HAP-1 (cell line): ENCODE measurements at regions not wholly inside any gene's neighbourhood (a gene's known extent, or its start where the extent isn't known, plus 50 kb on each side); places are given as distances from the start of the nearest gene placed in this dataset.

Source experiments
- DNase-seq, 2 experiments: peaks; one replicate each; pipeline ENCODE4 v3.0.0-alpha.2; 2016 to 2020; ENCODE audit warnings: low spot score in 2 of 2
- H3K27me3 ChIP-seq: fragments of 250-450 bp; sonication (Bioruptor Pico); 2 replicates; pipeline ENCODE4 v1.5.1; 2020; ENCODE audit warnings: low read depth, mild to moderate bottlenecking, moderate library complexity
- H3K36me3 ChIP-seq: fragments of 250-450 bp; sonication (Bioruptor Pico); replicated peaks from 2 replicates; pipeline ENCODE4 v1.5.1; 2020; ENCODE audit warnings: mild to moderate bottlenecking
- H3K4me1 ChIP-seq: fragments of 250-450 bp; sonication (Bioruptor Pico); 2 replicates; pipeline ENCODE4 v1.5.1; 2020; ENCODE audit warnings: mild to moderate bottlenecking
- H3K4me3 ChIP-seq: fragments of 250-450 bp; sonication (Bioruptor Pico); 2 replicates; pipeline ENCODE4 v1.5.1; 2020; ENCODE audit warnings: mild to moderate bottlenecking, moderate library complexity
- H3K9me3 ChIP-seq: fragments of 250-450 bp; sonication (Bioruptor Pico); 2 replicates; pipeline ENCODE4 v1.5.1; 2020; ENCODE audit warnings: mild to moderate bottlenecking, moderate library complexity
- in situ Hi-C: fragments of 300-500 bp; cut with MboI; formaldehyde crosslinking; loops from 3 replicates; pipeline ENCODE4 v1.14.3; 2020; ENCODE audit warnings: low sequenced_read_pairs, inconsistent platforms, mixed read lengths

DNA sequence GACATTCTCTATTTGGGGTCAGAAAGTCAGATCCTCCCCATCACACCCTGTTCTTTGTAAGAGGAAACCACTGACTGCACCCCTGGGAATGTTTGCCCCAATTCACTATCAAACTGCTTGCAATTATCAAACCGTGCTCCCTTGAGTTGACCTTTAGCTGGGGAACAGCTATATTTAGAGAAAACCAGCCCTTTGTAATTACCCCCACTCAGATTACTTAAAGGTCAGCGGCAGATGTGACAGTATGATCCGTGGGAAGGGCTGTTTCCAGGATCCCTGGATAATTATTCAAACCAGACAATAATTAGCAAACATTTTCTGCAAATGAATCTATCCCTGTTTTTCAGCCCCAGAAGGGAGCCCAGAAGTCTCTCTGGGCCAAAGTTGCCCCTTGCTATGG, 242.7 kb downstream of the RRAGC start:
- DNase-seq: no peak
- no peaks in the 10 kb centered on the region for H3K27me3 ChIP-seq
- H3K4me1 ChIP-seq: no peaks in the 10 kb centered on the region
- no peak overlapping the region for H3K4me3 ChIP-seq
- H3K9me3 ChIP-seq: no peaks in the 10 kb centered on the region
- in situ Hi-C loops: loop anchor here (10.0 kb wide), 1 partner anchor 198 kb away; no protein-coding TSS in a partner anchor
- H3K36me3 ChIP-seq: no peaks in the 10 kb centered on the region

DNA sequence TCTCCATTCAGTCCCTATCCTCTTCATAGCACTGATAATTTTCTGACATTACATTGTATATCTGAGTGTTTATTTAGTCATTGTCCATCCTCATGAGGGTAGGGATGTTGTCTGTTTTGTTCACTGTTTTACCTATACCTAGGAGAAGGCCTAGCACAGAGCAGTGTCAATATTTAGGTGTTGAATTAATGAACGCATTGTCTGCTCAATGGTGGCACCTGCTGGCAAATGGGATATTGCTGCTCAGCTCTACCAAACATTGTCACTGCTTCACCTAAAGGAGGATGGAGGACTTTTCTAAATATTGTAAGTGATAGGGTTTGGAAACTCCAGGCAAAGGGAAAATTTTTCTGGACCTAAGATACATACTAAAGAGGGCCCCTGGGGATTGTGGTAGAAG, 243.9 kb downstream of the RRAGC start:
- Histone ChIP-seq H3K27me3 (no peaks in the 10 kb centered on the region), H3K9me3 (no peaks in the 10 kb centered on the region), H3K36me3 (no peaks in the 10 kb centered on the region), H3K4me1 (no peaks in the 10 kb centered on the region), H3K4me3 (no peak overlapping the region)
- in situ Hi-C loops: loop anchor here (10.0 kb wide), 1 partner anchor 199 kb away; no protein-coding TSS in a partner anchor
- no peak for DNase-seq

DNA sequence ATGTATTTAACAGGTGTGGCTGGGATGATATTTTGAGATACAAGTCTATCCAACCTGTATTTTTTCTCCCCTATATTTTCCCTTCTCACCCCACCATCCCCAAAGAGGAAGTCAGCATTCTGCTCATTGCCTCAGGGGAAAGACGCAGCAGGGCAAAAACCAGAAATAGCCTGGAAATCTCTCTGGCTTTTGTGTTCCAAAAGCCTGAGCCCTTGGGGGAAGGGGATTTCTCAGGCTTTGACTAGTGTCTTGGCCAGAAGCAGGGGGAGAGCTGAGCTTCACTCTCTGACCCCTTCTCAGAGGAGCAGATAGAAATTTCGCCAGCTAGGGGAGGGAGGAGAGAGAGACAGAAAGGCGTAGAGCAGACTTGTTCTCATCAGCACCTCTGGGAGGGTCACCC, 244.7 kb downstream of the RRAGC start:
- in situ Hi-C loops: loop anchor here (10.0 kb wide), 1 partner anchor 200 kb away; no protein-coding TSS in a partner anchor

GRCh38 chr1:38613996-38614395, 245.6 kb downstream of the RRAGC start:
- Histone ChIP-seq H3K36me3 (no peaks in the 10 kb centered on the region), H3K9me3 (no peaks in the 10 kb centered on the region), H3K27me3 (no peaks in the 10 kb centered on the region), H3K4me3 (no peak overlapping the region), H3K4me1 (no peaks in the 10 kb centered on the region)
- in situ Hi-C loops: loop anchor here (10.0 kb wide), 1 partner anchor 201 kb away; no protein-coding TSS in a partner anchor
- no peak for DNase-seq

More for the DNA sequence above, 244.7 kb downstream of the RRAGC start:
- Histone ChIP-seq H3K4me1 (no peaks in the 10 kb centered on the region), H3K27me3 (no peaks in the 10 kb centered on the region), H3K36me3 (no peaks in the 10 kb centered on the region), H3K4me3 (no peak overlapping the region), H3K9me3 (no peaks in the 10 kb centered on the region)
- no peak for DNase-seq

DNA sequence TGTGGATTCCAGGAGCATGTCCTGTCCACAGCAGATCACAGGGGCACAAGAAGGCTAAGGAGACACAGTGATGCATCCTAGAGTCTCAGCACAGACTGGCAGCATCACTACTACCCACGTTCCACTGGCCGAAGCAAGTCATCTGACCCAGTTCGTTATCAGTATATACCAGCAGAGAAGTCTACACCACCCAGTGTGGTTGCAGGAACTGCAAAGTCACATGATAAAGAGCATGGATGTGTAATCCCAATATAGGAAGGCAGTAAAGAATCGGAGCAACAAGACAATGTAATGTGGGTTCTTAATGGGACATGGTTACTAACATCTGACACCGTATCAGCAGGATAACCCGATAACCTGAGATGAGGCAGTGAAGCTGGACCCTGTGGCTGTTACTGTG, 246.6 kb downstream of the RRAGC start:
- H3K27me3 ChIP-seq: no peaks in the 10 kb centered on the region
- in situ Hi-C loops: loop anchor here (10.0 kb wide), 1 partner anchor 202 kb away; no protein-coding TSS in a partner anchor
- no peaks in the 10 kb centered on the region for H3K9me3 ChIP-seq
- no peaks in the 10 kb centered on the region for H3K36me3 ChIP-seq
- DNase-seq: no peak
- no peak overlapping the region for H3K4me3 ChIP-seq
- H3K4me1 ChIP-seq: no peaks in the 10 kb centered on the region

DNA sequence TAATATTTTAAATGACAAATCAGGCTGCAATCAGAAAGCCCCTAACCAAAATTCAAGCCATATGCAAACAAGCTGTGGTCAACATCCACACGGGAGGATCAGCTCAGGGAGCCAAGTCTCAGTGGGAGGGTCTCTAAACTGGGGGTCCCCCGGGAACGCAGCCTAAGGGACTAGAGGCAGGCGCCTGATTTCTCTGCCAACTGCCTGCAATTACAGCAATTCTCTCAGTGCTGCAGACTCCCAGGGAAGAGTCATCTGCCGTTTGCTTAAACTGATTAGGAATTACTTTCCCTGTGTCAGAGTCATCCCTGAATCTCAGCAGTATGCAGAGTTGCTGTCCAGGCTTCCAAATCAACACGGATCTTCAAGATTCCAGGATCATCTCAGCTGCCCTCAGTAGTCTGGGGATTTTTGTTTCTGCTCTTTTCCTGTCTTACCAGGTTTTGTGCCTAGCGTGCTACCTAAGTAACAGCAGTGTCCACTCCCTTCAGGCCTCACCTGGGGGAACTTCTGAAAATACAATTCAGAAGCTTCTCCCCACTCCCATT, 247.8 kb downstream of the RRAGC start:
- Histone ChIP-seq H3K4me3 (no peak overlapping the region), H3K4me1 (no peaks in the 10 kb centered on the region), H3K36me3 (no peaks in the 10 kb centered on the region), H3K27me3 (no peaks in the 10 kb centered on the region), H3K9me3 (no peaks in the 10 kb centered on the region)
- in situ Hi-C loops: loop anchor here (10.0 kb wide), 1 partner anchor 203 kb away; no protein-coding TSS in a partner anchor
- no peak for DNase-seq

GRCh38 chr1:38609166-38610025, 250.2 kb downstream of the RRAGC start:
- Histone ChIP-seq H3K4me3 (no peak overlapping the region), H3K27me3 (no peaks in the 10 kb centered on the region), H3K4me1 (no peaks in the 10 kb centered on the region), H3K36me3 (no peaks in the 10 kb centered on the region), H3K9me3 (no peaks in the 10 kb centered on the region)
- in situ Hi-C loops: loop anchor here (10.0 kb wide), 1 partner anchor 205 kb away; no protein-coding TSS in a partner anchor
- no peak for DNase-seq

DNA sequence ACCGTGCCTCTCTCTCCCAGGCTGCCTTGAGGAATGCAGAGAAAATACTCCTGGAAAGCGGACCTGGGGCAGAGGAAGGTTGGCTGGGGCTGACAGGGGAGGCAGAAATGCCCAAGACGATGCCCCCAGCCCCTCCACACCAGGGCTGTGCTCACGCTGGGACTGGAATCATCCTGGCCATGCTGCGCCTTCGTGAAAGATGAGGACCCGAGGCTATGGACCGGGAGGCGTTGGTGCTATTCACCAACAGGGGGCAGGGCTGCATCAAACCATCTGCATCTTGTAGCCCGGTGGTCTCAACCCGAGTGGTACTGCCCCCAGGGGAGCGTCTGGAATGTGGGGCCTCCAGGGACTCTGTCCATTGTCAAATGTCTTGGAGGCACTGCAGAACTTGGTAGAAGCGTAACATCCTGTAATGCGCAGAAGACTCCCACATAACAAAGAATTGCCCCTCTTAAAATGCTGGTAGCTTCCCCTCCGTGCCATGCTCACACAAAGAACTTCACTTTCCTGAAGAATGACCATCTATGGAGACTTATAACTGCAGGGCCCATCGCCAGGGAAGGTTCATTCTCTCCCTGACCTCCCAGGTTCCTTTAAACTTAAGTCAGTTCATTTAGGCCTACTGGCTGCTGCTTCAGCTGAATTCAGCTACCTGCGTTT, 251.2 kb downstream of the RRAGC start:
- no peaks in the 10 kb centered on the region for H3K4me1 ChIP-seq
- H3K27me3 ChIP-seq: no peaks in the 10 kb centered on the region
- in situ Hi-C loops: no loop called here
- no peak overlapping the region for H3K4me3 ChIP-seq
- peak; percentile 49 to 78 for DNase-seq
- H3K9me3 ChIP-seq: no peaks in the 10 kb centered on the region
- no peaks in the 10 kb centered on the region for H3K36me3 ChIP-seq

DNA sequence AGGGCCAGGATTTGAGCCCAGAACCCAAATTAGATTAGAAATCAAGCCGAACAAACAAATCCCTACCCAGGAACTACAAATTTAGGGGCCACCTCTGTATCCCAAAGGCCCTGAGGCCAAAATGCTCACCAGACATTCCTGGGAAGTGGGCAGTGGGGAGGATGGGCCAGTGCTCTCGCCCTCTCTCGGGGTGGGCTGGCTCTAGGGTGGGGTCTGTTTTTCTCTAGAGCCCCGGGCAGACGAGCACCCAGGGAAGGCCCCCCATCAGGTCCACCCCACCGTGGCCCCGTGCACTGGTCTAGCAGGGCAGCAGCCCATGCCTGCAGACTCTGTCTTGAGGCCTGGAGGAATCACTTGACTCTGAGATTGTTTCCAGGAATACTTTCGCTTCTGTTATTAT, 252.0 kb downstream of the RRAGC start:
- in situ Hi-C loops: no loop called here
- H3K27me3 ChIP-seq: no peaks in the 10 kb centered on the region

DNA sequence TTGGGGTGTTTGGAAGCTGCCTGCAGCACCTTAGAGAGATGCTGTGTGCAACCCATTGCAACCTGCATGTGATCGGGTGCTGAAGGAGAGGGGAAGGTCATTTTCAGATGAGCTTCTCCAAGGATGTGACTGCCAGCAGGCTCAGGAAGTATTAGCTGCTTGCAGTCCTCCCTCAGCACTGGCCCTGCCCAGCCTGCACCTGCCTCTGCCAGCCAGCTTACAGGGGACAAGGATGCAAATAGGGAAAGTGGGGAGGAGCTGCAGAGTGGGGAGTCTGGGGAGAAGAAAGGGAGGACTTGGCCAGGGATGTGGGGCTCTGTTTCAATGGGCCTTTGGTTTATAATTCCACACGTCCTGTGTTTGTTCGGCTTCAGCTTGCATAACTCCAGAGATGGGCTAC, 254.5 kb downstream of the RRAGC start:
- DNase-seq: no peak
- peaks cover 6% of the 10 kb centered on the region for H3K4me1 ChIP-seq
- H3K9me3 ChIP-seq: no peaks in the 10 kb centered on the region
- no peak overlapping the region for H3K4me3 ChIP-seq
- no peaks in the 10 kb centered on the region for H3K36me3 ChIP-seq
- in situ Hi-C loops: no loop called here
- no peaks in the 10 kb centered on the region for H3K27me3 ChIP-seq

More for the DNA sequence above, 252.0 kb downstream of the RRAGC start:
- Histone ChIP-seq H3K4me1 (no peaks in the 10 kb centered on the region), H3K4me3 (no peak overlapping the region), H3K36me3 (no peaks in the 10 kb centered on the region), H3K9me3 (no peaks in the 10 kb centered on the region)
- DNase-seq: no peak

DNA sequence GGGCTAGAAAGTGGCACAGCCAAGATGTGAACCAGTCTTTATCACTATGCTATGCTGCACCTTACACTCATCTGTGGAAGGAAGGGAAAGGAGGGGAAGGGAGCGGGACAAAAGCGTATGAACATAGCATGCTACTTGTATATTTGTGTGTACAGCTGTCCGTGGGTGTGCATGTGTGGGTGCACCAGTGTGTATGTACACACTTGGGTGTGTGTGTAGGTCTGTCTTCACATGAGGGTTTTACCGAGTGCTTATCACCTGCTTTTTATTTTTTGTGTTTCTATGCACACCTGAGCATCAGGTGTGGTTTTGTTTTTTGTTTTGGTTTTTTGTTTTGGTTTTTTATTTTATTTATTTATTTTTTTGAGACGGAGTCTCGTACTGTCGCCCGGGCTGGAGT, 255.7 kb downstream of the RRAGC start:
- H3K27me3 ChIP-seq: no peaks in the 10 kb centered on the region
- no peak for DNase-seq
- H3K36me3 ChIP-seq: no peaks in the 10 kb centered on the region
- in situ Hi-C loops: no loop called here
- peaks cover 8% of the 10 kb centered on the region for H3K4me1 ChIP-seq
- H3K9me3 ChIP-seq: no peaks in the 10 kb centered on the region
- no peak overlapping the region for H3K4me3 ChIP-seq

GRCh38 chr1:38600905-38601304, 258.7 kb downstream of the RRAGC start:
- Histone ChIP-seq H3K27me3 (no peaks in the 10 kb centered on the region), H3K36me3 (no peaks in the 10 kb centered on the region), H3K4me3 (no peak overlapping the region), H3K9me3 (no peaks in the 10 kb centered on the region), H3K4me1 (peaks cover 8% of the 10 kb centered on the region)
- no peak for DNase-seq
- in situ Hi-C loops: no loop called here

DNA sequence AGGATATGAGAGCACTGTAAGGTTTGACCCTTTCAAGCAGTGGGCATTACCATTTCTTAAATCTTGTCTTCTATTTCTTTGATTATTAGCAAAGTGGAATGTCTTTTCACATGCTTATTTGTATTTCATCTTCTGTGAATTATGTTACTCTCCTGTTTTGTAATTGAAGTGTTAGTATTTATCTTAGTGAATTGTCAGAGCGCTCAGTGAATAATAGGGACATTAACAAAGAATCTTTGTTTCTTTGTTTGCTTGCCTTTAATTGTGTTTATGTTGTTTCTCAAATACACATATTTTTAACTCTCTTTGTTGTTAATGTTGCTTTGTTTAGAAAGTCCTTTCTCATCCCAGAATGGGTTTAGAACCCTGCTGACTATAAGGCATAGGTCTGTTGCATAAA, 259.3 kb downstream of the RRAGC start:
- in situ Hi-C loops: no loop called here
- peak in 1 of 2 experiments; percentile 38 for DNase-seq
- peaks cover 8% of the 10 kb centered on the region for H3K4me1 ChIP-seq
- no peak overlapping the region for H3K4me3 ChIP-seq
- no peaks in the 10 kb centered on the region for H3K27me3 ChIP-seq
- no peaks in the 10 kb centered on the region for H3K9me3 ChIP-seq
- H3K36me3 ChIP-seq: no peaks in the 10 kb centered on the region

GRCh38 chr1:38598118-38598517, 261.5 kb downstream of the RRAGC start:
- Histone ChIP-seq H3K4me1 (peaks cover 8% of the 10 kb centered on the region), H3K9me3 (no peaks in the 10 kb centered on the region), H3K36me3 (no peaks in the 10 kb centered on the region), H3K4me3 (no peak overlapping the region), H3K27me3 (peaks cover 3% of the 10 kb centered on the region; the same call in 1 of the 2 replicates)
- in situ Hi-C loops: loop anchor here (25.0 kb wide), 1 partner anchor 561 kb away; the partner anchor contains the start of gene POU3F1
- no peak for DNase-seq
